ENCODE measurements at regions not wholly inside any gene's neighbourhood (a gene's known extent, or its start where the extent isn't known, plus 50 kb on each side); places are given as distances from the start of the nearest gene placed in this dataset.
A peak's percentile ranks its signal among the peaks of the same experiment; 100 is the strongest.
"Not testable (repeated sequence)": the region's sequence is repeated elsewhere in the genome, so short reads cannot be mapped to it uniquely, and the experiment has no call there.

DNA sequence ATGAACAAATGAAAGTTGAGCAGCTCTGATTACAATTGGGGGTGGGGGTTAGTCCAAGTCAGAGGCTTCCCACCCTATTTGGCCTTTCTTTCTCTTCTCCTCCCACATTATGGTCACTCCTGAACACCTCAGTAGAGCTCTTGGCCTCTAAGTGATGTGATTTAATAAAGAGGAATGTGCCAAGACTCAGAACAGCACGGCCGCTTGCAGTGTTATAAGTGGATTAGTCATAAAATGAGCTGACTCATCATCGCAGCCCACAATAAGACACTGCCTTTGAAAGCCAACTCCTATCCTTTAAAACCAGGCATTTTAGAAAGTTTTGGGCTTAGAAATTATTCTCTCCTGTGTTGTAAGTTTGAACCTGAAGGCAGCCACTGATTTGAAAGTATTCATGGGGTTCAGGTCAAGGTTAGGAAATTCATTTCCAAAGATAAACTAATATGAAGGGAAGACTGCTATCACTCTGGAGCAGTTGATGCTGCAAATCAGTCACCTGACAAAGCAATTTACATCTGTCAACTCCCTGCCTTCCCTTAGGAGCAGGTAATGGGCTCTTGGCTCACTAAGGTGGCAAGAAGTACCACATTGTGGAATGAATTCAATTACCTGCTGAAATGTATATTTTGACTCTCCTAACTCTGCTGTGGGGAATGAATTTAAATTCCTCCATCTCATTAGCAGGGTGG, 283.6 kb upstream of the NMUR2 start:
- DNase-seq (ENCODE audit: low read depth, low spot score), result peak; percentile 95

DNA sequence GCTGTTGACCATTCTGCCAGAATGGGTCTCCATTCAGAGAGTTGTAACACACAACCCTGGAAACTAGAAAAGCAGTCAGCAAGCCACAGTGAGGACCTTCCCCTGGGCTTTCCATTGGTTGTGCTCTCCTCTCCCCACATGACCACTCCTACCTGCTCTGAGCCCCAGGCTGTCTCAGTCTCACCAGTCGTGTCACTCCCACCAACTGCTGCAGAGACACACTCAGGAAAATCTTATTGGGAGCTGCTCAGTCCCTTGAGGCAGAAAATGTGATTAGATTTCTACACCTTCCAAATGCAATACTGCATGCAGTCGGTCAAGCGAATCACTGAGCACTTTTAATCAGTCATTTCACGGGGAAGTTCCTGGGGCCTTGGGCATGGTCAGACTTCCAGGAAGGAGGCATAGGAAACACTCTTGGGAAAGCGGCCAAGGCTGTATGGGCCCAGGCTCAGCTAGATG, 284.2 kb upstream of the NMUR2 start:
- peak; percentile 65 for DNase-seq (ENCODE audit: low read depth, low spot score)

- DNase-seq (ENCODE audit: low read depth, low spot score), result no peak
These were observed 289.2 kb upstream of the NMUR2 start for GRCh38 chr5:152694231-152694630.

DNA sequence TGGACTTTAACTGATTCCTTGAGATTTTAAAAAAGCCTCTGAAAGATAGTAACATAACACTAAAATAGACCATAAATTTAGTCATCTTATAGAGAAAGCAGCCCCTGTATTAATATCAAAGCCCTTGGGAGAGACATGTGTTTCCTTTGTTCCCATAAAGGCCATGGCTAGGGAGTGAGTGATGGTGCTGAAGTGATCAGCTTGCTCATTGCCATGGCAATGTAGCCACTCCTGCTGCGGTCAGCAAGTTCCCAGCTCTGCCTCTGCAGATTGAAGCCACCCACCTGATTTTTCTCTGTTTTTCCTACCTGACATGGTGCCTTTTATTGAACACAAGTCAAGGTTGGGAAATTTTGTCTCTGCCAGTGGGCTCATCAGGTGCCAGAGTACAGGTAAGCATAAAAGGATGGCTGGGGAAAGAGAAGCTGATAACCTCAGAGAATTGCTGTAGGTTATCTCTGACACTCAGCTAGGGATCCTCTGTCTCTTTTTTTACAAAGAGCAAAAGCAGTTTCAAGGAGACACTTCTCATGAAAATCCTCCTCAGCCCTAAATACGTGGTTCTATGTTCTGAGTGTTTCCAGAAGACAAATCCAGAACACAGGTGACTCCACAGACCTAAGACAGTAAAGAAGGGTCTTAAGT, 296.3 kb upstream of the NMUR2 start:
- peak; percentile 41 for DNase-seq (ENCODE audit: low read depth, low spot score)

DNA sequence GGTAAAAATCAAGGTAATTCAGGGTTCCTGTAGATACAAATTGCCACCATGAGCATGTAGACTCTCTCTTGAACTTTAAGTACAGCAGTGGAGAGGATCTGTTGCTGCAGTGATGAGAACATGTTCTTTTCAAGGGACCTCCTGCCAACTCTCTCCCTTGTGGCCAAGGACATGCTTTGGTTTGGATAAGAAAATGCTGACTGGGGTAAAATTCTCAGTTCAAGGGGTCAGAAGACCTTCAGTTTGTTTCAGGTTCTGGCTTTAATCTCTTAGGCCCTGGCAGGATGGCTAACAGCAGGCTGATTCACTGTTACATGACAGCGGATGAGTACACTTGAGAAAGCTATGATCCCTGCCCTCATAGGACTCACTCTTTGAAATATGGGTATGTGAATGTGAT, 299.2 kb upstream of the NMUR2 start:
- no peak for DNase-seq (ENCODE audit: low read depth, low spot score)

DNA sequence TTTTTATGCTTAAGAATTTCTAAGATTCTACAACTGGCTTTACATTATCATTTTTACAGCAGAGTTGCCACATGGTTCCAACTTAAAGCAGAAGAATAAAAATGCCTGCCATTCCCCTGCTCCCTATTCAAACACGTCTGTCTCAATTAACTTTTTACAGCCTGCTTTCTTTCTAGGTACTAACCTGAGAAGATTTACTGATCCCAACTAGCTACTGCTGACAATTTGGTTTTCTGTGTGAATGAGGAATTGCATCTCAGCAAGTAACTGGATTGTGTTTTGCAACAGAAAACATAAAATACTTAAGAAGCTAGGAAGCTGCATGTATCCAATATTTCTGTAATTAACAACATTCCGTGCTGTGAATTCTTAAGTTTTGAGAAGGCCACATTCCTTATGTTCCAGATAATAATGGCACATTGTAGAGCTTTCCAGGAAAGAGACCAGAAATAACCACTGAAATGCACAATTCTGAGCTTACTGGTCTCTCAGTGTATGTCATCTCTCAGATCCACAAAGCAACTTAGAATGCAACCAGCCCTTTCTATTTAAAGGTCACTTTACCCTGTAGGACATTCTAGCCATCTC, 306.8 kb upstream of the NMUR2 start:
- DNase-seq (ENCODE audit: low read depth, low spot score), result peak; percentile 73

GRCh38 chr5:152717393-152717792, 312.3 kb upstream of the NMUR2 start:
- DNase-seq (ENCODE audit: low read depth, low spot score), result no peak

DNA sequence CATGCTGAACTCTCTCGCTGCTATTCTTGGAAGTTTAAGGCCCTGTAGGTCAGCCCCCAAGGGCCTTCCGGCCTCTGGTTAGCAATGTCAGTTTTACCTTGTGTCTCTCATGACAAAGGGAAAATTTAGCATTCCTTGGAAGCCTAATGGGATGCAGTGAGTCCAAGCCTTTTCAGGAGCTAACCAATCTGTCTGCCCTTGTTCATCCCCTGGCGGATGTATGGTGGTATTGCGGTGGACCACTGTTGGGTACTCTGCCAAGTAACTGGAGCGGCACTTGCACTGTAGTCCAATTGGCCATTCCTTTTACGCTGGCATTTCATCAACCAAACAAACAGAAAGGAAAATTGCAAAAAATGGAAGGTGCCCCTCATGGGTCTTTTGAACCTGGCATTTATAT, 318.4 kb upstream of the NMUR2 start:
- DNase-seq (ENCODE audit: low read depth, low spot score), result no peak

DNA sequence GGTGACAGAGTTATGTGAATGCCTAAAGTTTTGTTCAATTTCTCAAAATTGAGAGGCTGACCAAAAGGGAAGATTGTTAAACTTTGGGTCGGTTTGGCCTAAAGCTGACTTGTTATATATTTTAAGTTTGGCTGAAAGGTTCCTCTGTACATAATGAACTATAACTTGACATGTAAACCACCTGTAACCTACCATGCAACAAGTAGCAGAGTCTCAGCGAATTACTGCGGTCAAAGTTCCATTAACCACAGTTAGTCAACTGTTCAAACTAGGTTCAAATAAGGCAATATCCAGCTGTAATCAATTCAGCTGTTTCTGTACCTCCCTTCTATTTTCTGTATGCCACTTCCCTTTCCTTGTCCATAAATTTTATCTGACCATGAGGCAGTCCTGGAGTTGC, 325.1 kb upstream of the NMUR2 start:
- no peak for DNase-seq (ENCODE audit: low read depth, low spot score)

DNA sequence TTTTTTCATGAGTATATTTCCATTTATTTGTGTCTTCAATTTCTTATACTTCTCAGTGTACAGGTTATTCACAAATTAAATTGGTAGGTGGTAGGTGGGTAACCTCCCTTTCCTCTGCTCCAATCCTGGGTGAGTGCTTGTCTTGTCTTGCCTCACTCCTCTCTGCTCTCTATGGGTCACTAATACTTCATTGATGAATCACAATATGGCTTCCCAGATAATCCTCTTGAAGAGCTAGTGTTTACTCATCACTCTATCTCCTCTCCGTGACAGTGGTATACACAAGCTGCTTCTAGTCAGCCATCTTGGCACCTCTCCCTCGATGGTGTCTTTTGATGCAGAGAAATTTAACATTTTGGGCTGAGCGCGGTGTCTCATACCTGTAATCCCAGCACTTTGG, 331.8 kb upstream of the NMUR2 start:
- no peak for DNase-seq (ENCODE audit: low read depth, low spot score)

DNA sequence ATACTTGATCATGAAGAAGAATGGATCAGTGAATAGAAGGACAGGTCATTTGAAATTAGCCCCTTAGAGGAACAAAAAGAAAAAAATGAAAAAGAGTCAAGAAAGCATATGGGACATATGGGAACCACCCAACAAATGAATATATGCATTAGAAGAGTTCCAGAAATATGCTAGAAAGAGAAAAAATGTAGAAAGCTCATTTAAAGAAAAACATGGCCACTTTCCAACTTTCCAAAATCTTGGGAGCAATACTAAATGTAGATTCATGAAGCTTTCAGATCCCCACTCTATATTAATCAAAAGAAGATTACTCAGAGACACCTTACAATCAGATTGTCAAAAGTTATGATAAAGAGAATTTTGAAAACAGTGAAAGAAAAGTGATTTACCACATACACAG, 334.8 kb upstream of the NMUR2 start:
- DNase-seq (ENCODE audit: low read depth, low spot score), result no peak

GRCh38 chr5:152741126-152741525, 336.0 kb upstream of the NMUR2 start:
- DNase-seq (ENCODE audit: low read depth, low spot score), result not testable (repeated sequence)

DNA sequence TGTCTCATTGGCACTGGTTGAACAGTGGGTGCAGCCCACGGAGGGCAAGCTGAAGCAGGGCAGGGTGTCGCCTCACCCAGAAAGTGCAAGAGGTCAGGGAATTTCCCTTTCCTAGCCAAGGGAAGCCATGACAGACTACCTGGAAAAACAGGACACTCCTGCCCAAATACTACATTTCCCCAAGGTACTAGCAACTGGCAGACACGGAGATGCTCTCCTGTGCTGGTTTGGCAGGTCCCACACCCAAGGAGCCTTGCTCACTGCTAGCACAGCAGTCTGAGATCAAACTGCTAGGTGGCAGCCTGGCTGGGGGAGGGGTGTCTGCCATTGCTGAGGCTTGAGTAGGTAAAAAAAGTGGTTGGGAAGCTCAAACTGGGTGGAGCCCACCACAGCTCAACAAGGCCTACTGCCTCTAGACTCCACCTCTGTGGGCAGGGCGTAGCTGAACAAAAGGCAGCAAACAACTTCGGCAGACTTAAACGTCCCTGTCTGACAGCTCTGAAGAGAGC, 382.7 kb upstream of the NMUR2 start:
- not testable (repeated sequence) for DNase-seq (ENCODE audit: low read depth, low spot score)

DNA sequence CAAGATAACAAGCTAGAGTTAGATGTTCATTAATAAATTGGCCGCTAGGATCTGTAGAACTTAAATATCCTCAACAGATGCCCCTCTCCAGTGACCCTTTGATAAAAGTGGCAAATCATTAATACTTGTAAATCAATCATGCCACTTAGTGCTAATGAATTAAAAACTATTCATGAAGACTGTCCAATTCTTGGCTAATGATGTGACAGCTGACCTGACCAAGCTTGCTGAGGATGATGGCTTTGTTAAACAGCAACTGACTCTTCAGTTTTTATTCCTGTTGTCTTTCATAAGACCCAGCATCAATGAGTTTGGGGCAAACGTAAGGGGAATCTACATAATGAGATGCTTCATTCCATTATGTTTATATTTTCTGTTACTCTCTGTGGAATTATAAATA, 396.8 kb upstream of the NMUR2 start:
- DNase-seq (ENCODE audit: low read depth, low spot score), result no peak

- DNase-seq (ENCODE audit: low read depth, low spot score), result peak; percentile 20
These were observed 399.1 kb upstream of the NMUR2 start for GRCh38 chr5:152804179-152804578.

- DNase-seq (ENCODE audit: low read depth, low spot score), result no peak
These were observed 406.9 kb upstream of the NMUR2 start for GRCh38 chr5:152811988-152812387.

- no peak for DNase-seq (ENCODE audit: low read depth, low spot score)
These were observed 408.4 kb upstream of the NMUR2 start for GRCh38 chr5:152813526-152813925.

DNA sequence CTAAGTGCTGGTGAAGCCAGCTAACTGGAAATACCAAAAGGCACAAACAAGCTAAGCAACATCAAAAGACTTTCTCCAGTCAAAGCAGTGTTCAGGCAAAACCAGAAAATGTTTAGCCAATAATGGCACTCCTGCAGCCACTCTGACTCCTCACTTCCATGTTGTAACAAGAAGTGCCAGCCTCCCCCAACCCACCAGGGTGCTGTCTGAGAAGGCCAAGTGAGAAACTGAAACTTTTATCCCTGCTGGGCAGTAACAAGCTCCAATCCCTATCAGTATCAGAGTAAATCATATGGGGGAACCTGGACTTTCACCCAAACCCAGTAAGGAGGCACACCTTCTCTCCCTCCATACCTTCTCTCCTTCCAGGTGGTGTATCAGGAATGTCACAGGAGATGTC, 414.8 kb upstream of the NMUR2 start:
- no peak for DNase-seq (ENCODE audit: low read depth, low spot score)

DNA sequence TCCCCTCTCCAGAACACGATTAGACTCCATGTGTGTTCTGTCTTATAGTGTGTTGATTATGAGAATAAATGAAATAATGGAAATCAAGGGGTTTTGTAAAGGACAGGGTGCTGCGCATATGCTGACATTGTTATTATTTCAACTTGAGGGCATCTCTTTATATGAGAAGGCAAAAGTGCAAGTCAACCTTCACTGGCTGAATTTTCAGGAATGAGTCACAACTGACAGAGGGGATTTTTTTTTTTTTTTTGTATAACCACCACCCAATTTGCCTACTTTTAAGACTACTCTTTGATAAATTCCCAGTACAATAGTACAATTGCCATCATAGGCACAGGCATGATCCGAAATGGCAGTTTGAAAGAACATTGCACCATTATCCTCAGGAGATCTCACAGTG, 419.2 kb upstream of the NMUR2 start:
- DNase-seq (ENCODE audit: low read depth, low spot score), result no peak

DNA sequence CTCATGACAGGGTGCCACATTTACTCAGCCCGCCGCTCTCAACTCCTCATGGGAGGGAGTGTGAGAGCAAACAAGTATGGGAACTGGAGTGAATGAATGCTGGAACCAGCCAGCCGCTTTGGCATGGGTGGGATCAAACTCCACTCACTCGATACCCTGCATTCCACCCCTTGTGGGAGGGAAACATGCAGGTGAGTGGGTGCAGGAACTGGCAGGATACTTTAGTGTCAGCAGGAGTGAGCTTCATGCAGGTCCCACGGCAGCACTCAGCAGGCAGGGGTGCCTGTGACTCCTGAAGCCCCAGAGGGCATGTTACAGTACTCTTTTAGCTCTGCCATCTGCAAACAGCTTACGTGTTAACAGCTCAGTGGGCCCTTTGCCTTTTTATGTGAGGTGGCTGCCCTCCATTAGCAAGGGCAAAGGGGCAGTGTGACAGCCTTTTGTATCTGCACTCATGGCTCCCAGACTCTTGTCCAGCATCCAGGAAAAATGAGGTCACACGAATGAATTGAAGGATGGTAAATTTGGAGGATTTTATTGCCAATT, 433.2 kb upstream of the NMUR2 start:
- DNase-seq (ENCODE audit: low read depth, low spot score), result no peak

DNA sequence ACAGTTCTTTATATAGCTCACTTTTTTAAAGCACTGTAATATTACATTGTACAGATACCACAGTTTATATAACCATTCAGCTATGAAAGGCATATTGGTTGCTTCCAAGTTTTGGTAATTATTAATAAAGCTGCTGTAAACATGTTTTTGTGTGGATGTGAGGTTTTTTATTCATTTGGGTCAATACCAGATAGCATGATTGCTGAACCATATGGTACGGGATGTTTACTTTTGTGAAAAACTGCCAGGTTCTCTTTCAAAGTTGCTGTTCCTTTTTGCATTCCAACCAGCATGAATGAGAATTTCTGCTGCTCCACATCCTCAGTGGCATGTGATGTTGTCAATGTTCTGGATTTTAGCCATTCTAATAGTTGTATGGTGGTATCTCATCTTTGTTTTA, 439.6 kb upstream of the NMUR2 start:
- peak; percentile 4 for DNase-seq (ENCODE audit: low read depth, low spot score)

DNA sequence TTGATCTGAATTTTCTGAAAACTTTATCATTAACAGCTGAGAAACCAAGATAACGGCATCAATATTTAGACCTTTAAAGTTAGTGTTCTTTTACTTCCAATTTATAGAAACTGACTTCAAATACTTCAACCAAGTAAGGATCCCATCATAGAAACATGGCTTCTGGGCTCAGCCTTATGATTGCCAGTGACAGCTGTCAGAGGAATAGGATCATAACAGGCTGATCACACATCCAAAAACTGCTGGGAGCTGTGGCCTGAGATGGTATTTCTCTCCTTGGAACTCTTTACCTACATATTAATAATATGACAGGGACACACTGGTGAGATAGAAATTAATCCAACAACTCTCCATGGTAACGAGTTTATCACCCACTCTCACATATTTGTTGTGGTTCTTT, 448.3 kb upstream of the NMUR2 start:
- no peak for DNase-seq (ENCODE audit: low read depth, low spot score)

DNA sequence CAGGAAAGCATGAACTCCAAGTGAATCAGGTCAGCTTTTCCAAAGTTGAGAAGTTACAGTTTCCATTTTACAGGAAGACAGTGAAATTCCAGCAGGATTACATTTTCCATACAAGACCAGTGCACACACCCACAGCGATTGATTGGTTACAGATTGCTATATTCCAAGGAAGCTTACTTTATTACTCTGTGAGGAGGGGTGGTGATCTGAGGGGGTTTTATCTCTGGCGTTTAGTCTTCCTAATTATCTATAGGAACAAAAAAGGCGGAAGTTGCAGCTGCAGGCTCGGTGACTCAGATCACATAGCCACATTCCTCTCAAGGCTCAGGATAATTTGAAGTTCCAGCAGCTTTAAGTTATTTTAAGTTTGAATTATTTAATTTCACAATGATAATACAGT, 450.4 kb upstream of the NMUR2 start:
- DNase-seq (ENCODE audit: low read depth, low spot score), result no peak

All from astrocyte of the hippocampus (primary cell).